NCI-H2196 treated with DMSO at 0.1 percent for 48 hours (cell line): ENCODE measurements at regions not wholly inside any gene's neighbourhood (a gene's known extent, or its start where the extent isn't known, plus 50 kb on each side); places are given as distances from the start of the nearest gene placed in this dataset.

Source experiments
- DNase-seq: peaks from one replicate; lab custom pipeline; 2025; ENCODE audit not compliant: unreplicated experiment; lab: John Stamatoyannopoulos, UW

DNA sequence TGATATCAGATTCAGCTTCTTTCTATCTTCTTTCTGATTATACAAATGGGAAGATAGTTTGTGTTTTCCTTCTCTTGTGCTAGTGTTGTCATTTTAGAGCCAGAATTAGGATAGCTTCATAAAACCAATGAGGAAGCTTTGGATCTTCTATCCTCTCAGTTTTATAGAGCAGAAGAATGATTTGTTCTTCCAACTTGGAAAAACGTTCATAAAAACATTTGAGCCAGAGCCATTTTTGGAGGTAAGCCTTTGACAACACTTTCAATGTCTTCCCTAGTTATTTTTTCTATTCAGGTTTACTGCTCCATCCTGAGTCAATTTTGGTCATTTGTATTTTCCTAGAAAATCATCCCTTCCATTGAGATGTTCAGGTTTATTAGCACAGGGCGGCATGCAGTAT lies 91.2 kb upstream of the MYOCD start:
- DNase-seq, result no peak

DNA sequence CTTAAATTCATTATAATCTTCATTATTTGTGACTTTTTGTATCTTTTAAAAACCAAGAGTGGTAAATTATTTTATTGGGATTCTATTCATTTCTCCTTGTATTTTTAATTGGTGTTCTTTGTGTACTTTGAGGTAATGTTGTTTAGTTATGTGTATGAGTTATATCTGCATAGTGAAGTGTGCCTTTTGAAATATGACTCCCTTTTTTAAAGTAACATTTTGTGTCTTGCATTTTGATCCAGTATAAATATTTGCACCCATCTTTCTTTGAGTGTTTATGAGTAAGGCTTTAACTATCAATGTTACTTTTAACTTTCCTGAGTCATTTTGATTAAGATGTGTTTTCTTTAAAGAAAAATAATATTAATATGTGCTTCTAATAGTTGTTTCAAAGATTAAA lies 90.0 kb upstream of the MYOCD start:
- DNase-seq, result no peak

GRCh38 chr17:12579288-12579687 lies 86.4 kb upstream of the MYOCD start:
- DNase-seq, result no peak

DNA sequence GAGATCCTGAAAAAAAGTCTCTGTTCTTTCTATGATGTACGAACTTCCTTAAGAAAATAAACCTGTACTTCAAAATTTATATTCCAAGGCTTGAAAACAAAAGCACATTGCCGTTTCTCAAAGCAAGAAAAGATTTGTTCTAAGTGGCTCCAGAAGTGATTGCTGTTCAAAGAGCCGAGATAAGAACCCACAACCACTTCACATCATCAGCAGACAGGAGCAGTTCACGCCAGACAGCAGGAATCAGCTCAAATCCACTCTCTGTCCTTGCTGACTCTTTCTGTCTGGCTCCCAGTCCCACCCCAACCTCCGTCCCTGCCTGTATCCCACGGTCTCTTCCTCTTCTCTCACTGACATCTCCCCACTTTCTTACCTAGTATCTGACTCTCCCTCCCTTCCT lies 85.0 kb upstream of the MYOCD start:
- DNase-seq, result no peak

- no peak for DNase-seq
These were observed 81.0 kb upstream of the MYOCD start for GRCh38 chr17:12584727-12585126.

DNA sequence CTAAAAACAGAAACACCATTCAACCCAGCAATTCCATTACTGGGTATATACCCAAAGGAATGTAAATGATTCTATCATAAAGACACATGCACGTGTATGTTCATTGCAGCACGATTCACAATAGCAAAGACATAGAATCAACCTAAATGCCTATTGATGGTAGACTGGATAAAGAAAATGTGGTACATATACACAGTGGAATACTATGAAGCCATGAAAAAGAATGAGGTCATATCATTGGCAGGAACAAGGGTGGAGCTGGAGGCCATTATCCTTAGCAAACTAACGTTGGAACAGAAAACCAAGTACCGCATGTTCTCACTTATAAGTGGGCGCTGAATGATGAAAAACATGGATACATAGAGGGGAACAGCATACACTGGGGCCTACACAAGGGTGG lies 77.2 kb upstream of the MYOCD start:
- no peak for DNase-seq

DNA sequence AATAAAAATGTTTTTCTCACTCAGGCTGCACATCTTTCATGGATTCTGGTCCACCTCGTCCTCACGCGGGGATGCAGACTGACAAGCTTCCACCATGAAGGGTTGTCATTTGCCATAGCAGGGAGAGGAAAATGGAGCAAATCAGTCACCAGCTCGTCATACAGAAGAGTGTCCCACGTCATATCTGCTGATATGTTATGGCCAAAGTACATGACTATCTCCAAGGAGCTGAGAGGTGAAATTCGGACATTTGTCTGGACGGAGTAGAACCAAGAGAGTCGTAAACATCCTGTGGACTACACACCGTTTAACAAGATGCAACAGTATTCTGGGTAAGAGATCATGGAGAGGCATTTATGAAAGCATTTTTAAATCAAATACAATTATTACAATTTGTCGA lies 75.3 kb upstream of the MYOCD start:
- no peak for DNase-seq

- DNase-seq, result no peak
These were observed 74.5 kb upstream of the MYOCD start for GRCh38 chr17:12591021-12591735.

DNA sequence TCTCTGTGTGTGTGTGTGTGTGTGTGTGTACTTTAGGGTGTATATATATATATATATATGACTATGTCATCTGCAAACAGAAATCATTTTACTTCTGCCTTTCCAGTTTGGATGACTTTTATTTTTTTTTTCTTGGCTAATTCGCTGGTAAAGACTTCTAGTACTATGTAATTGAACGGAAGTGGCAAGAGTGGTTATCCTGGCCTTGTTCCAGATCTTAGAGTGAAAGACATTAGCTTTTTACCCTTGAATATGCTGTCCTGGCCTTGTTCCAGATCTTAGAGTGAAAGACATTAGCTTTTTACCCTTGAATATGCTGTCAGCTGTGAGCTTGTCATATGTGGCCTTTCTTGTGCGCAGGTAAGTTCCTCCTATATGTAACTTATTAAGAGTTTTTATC lies 72.7 kb upstream of the MYOCD start:
- no peak for DNase-seq

DNA sequence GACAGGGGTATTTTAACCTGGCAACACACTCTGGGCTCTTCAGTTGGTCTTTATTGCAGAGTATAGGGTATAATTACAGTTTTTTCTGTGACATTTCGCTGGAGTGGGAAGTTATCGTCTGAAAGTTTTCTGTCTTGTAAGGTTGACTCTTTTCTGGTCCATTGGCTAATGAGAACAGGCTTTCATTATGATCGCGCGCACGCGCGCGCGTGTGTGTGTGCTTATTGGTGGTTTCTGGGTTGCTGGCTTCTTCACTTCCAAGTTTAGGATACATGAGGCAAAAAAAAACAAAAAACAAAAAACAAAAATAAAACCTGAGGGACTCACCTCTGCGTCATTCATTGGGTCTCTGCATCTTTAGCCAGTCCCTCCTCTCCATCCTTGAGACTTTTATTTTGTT lies 68.7 kb upstream of the MYOCD start:
- no peak for DNase-seq

GRCh38 chr17:12597895-12598294 lies 67.8 kb upstream of the MYOCD start:
- DNase-seq, result no peak

DNA sequence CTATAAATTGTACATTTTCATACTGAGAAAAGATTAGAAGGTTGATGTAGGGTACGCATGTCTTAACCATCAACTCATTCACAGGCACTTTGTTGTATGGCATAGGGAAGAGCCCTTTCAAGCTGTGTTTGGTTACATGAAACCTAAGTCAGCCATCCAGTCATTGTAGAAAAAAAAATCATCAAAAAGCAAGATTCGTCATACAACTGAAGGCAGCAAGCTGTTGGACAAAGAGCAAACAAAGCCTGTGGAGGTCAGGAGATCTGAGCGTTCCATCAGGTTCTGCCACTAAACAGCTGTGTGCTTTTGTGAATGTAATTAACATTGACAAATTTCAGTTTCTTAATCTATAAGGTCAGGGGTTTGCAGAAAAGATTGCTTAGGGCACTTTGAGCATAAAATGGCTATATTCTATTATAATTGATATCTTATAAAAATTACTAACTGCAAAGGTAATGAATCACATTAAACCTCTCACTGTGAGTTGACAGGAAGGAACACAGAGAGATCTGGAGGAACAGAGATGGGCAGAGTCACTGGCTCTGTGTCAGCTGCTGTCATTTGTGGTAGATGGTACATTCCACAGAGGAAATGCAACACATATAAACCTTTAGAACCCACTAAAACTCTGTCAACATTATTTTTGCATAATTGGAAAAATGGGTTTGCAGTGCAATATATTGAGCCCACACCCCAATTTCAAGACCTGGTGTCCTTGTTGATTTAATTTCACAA lies 66.3 kb upstream of the MYOCD start:
- DNase-seq, result no peak

DNA sequence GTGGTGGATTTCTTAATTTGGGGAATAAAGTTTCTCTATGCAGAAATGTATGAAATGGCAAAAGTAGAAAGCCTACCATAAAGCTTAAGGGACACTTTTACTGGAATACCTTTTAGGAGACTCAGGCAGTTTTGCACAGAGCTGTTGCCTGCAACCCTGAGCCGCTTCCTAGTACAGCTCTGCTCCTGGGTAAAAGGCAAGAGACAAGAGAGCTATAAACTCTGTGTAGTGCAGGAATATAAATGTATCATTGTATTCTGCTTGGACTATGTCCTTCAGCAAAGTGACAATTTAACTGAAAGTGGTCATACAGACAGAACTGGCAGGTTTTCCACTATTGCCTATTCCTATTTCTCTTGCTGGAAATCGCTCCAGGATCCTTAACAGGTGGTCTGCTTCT lies 65.3 kb upstream of the MYOCD start:
- DNase-seq, result no peak

- DNase-seq, result no peak
These were observed 62.1 kb upstream of the MYOCD start for GRCh38 chr17:12603566-12603965.

DNA sequence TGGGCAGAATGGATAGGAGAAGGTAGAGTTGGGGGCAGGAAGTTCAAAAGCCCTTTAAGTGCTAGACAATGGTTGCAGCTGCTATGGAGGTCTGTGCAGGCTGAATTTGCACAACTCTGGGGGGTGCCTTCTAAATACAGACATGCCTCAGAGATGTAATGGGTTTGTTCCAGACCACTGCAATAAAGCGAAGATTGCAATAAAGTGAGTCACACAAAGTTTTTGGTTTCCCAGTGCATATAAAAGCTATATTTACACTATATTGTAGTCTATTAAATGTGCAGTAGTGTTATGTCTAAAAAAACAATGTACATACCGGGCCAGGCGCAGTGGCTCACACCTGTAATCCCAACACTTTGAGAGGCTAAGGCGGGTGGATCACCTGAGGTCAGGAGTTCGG lies 60.5 kb upstream of the MYOCD start:
- no peak for DNase-seq

DNA sequence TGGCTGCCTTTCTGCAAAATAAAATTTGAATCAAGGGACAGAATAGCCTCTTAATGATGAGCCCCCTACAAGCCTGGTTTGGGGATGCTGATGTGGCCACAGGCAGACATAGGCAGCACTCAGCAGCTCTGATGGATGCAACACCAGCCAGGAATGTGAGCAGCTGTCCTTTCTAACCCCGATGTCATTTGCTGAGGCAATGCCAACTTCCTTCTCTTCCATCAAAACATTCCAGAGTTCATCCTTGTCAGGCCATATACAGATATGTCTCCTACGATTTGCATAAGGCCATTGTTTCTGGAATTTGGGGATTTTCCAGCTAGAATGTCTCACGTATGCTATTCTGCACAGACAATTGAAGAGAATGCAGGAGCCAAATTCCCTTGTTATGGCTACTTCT lies 52.1 kb upstream of the MYOCD start:
- no peak for DNase-seq
